Thoracic aorta (tissue), 2 donors: ENCODE measurements at regions not wholly inside any gene's neighbourhood (a gene's known extent, or its start where the extent isn't known, plus 50 kb on each side); places are given as distances from the start of the nearest gene placed in this dataset.

Experiments
- ATAC-seq: fragments of 150-250 bp; one replicate; pipeline ENCODE4 v1.8.0; 2017; ENCODE audit warnings: low read depth; ENCODE audit not compliant: insufficient number of reproducible peaks, low FRiP score
- DNase-seq: peaks from one replicate; pipeline ENCODE4 v3.0.0-alpha.2; 2020; ENCODE audit warnings: low spot score
- H3K27ac ChIP-seq, 2 donors: fragments of 200-600 bp; sonication (generic); 1 replicate in 1 of 2; 2 replicates in 1 of 2; pipeline ENCODE4 v1.5.1; 2016; ENCODE audit warnings: mild to moderate bottlenecking in 2 of 2, moderate library complexity in 2 of 2
- H3K27me3 ChIP-seq: fragments of 200-600 bp; sonication (generic); replicated peaks from 2 replicates; pipeline ENCODE4 v1.6.0; 2016; ENCODE audit warnings: mild to moderate bottlenecking; ENCODE audit not compliant: insufficient read depth
- H3K36me3 ChIP-seq: fragments of 200-600 bp; sonication (generic); one replicate; pipeline ENCODE4 v1.5.1; 2016
- H3K4me1 ChIP-seq, 2 donors: fragments of 200-600 bp; sonication (generic); 1 replicate in 1 of 2; 2 replicates in 1 of 2; pipeline versions ENCODE4 v1.5.1 to v1.6.0; 2016; ENCODE audit warnings: low read depth in 2 of 2, mild to moderate bottlenecking in 1 of 2; ENCODE audit not compliant: control insufficient read depth in 1 of 2
- H3K4me3 ChIP-seq: fragments of 200-600 bp; sonication (generic); 2 replicates; pipeline ENCODE4 v1.5.1; 2016; ENCODE audit warnings: mild to moderate bottlenecking
- H3K9me3 ChIP-seq: fragments of 200-600 bp; sonication (generic); 2 replicates; pipeline ENCODE4 v1.5.1; 2016
- TF ChIP-seq, protein P1 (sequence below): fragments of 200-600 bp; sonication (generic); IDR thresholded peaks from one replicate; pipeline ENCODE4 v1.5.1; 2019; ENCODE audit warnings: antibody characterized with exemption

DNA sequence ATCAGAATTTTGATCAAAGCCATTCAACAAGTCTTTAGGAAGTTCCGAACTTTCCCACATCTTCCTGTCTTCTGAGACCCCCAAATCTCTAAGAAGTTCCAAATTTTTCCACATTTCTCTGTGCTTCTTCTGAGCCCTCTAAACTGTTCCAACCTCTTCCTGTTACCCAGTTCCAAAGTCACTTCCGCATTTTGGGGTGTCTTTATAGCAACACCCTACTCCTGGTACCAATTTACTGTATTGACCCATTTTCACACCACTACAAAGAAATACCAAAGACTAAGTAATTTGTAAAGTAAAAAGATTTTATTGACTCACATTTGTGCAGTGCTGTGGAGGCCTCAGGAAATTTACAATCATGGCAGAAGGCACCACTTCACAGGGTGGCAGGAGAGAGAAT is 385.8 kb upstream of the GHITM start:
- Histone ChIP-seq H3K36me3 (no peaks in the 10 kb centered on the region), H3K27me3 (no peaks in the 10 kb centered on the region), H3K4me1 (no peaks in the 10 kb centered on the region), H3K27ac (no peak overlapping the region), H3K4me3 (no peak overlapping the region), H3K9me3 (peaks cover 13% of the 10 kb centered on the region)
- DNase-seq (no peak), ATAC-seq (no peak)
- TF ChIP-seq, protein P1, sequence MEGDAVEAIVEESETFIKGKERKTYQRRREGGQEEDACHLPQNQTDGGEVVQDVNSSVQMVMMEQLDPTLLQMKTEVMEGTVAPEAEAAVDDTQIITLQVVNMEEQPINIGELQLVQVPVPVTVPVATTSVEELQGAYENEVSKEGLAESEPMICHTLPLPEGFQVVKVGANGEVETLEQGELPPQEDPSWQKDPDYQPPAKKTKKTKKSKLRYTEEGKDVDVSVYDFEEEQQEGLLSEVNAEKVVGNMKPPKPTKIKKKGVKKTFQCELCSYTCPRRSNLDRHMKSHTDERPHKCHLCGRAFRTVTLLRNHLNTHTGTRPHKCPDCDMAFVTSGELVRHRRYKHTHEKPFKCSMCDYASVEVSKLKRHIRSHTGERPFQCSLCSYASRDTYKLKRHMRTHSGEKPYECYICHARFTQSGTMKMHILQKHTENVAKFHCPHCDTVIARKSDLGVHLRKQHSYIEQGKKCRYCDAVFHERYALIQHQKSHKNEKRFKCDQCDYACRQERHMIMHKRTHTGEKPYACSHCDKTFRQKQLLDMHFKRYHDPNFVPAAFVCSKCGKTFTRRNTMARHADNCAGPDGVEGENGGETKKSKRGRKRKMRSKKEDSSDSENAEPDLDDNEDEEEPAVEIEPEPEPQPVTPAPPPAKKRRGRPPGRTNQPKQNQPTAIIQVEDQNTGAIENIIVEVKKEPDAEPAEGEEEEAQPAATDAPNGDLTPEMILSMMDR, result no peak

DNA sequence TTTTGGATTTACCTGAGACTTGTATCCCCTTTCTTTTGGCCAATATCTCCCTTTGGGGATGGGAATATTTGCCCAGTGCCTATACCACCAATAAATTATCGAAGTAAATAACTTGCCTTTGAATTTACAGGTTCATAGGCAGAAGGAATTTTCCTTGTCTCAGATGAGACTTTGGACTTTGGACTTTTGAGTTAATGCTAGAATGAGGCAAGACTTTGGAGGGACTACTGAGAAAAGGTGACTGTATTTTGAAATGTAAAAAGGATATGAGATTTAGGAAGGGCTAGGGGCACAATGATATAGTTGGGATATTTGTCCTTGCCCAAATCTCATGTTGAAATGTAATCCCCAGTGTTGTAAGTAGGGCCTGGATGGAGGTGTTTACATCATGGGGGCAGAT is 384.5 kb upstream of the GHITM start:
- H3K36me3 ChIP-seq, result no peaks in the 10 kb centered on the region
- peaks cover 13% of the 10 kb centered on the region for H3K9me3 ChIP-seq
- no peak overlapping the region for H3K4me3 ChIP-seq
- no peak overlapping the region for H3K27ac ChIP-seq
- ATAC-seq (no peak), DNase-seq (no peak)
- TF ChIP-seq, protein P1, result no peak
- H3K4me1 ChIP-seq, result no peaks in the 10 kb centered on the region
- H3K27me3 ChIP-seq, result no peaks in the 10 kb centered on the region

DNA sequence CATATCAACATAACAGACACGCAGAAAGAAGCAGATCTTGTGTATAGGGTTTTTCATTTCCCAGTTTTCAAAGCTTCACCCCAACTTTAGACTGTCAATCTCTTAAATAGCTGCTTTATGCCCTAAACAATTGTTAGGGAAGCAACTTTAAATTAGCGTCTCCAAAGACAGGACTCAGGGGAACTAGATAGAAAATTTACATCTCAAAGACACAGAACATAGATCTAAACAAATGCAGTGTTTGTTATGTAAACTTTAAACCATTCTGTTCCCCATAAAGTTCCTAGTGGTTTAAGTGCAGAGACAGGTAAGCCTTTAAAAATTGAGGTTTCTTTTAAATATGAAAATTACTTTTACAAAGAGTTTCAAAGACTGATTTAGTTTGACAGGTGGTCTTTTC is 379.2 kb upstream of the GHITM start:
- Histone ChIP-seq H3K4me1 (no peaks in the 10 kb centered on the region), H3K4me3 (no peak overlapping the region), H3K9me3 (no peaks in the 10 kb centered on the region), H3K27me3 (no peaks in the 10 kb centered on the region), H3K36me3 (no peaks in the 10 kb centered on the region), H3K27ac (no peak overlapping the region)
- no peak for DNase-seq
- TF ChIP-seq, protein P1, result no peak
- no peak for ATAC-seq

DNA sequence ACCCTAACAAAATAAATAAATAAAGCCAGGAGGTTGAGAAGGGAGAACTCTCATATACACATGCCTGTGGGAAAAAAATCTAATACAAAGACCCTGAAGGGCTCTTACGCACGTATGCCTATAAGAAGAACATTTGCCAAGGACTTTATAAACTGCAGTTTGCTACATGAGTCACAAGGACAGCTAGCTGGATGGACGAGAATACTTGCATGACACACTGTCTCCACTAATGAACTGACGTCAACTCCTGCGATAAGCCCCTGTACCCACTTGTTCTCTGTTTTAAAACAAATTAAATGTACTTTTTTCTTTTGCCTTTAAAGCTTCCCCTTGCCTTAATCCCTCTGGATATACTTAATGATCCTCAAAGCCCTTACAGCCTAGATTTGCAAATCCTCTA is 374.6 kb upstream of the GHITM start:
- no peaks in the 10 kb centered on the region for H3K9me3 ChIP-seq
- no peak for ATAC-seq
- H3K36me3 ChIP-seq, result no peaks in the 10 kb centered on the region
- no peaks in the 10 kb centered on the region for H3K4me1 ChIP-seq
- no peaks in the 10 kb centered on the region for H3K27me3 ChIP-seq
- DNase-seq, result no peak
- no peak overlapping the region for H3K4me3 ChIP-seq
- TF ChIP-seq, protein P1, result no peak
- H3K27ac ChIP-seq, result no peak overlapping the region

DNA sequence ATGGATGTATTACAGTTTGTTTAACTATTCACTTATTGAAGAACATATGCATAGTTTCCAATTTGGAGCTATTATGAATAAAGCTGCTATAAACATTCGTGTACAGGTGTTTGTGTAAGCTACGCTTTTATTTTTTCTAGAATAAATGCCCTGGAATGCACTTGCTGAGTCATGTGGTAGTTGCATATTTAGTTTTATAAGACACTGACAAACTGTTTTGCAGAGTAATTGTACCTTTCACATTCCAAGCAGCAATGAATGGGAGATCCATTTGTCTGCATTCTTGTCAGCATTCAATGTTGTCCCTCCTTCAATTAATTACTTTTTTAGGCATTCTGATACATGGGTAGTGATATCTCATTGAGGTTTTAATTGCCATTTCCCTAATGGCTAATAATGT is 373.6 kb upstream of the GHITM start:
- H3K4me1 ChIP-seq, result no peaks in the 10 kb centered on the region
- TF ChIP-seq, protein P1, result no peak
- H3K27me3 ChIP-seq, result no peaks in the 10 kb centered on the region
- H3K27ac ChIP-seq, result no peak overlapping the region
- H3K4me3 ChIP-seq, result no peak overlapping the region
- no peaks in the 10 kb centered on the region for H3K9me3 ChIP-seq
- DNase-seq (no peak), ATAC-seq (no peak)
- H3K36me3 ChIP-seq, result no peaks in the 10 kb centered on the region
